DOHH2 (cell line): ENCODE measurements at regions not wholly inside any gene's neighbourhood (a gene's known extent, or its start where the extent isn't known, plus 50 kb on each side); places are given as distances from the start of the nearest gene placed in this dataset.

Experiments
- EZH2phosphoT487 ChIP-seq: fragments of 200-600 bp; sonication (generic); IDR thresholded peaks from 2 replicates; pipeline ENCODE4 v1.6.1; 2017; ENCODE audit warnings: borderline replicate concordance, mild to moderate bottlenecking, antibody characterized with exemption, low read length, moderate library complexity, mixed read lengths
- TF ChIP-seq, protein P1 (sequence below): fragments of 200-600 bp; sonication (generic); IDR thresholded peaks from one replicate; pipeline ENCODE4 v1.5.1; 2014; ENCODE audit warnings: antibody characterized with exemption, mild to moderate bottlenecking, low read depth, low read length; ENCODE audit not compliant: poor library complexity, severe bottlenecking

DNA sequence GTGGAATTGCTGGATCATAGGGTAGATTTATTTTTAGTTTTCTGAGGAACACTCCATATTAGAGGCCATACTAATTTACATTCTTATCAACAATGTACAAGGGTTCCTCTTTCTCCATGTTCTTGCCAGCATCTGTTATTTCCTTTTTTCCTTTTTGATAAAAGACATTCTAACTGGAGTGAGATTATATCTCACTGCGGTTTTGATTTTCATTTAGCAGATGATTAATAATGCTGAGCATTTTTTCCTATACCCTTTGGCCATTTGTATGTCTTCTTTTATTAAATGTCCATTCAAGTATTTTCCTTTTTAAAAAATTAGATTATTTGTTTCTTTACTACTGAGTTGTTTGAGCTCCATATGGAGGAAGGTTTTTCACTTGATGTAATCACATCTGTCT, 1189.5 kb downstream of the ZPLD1 start:
- TF ChIP-seq, protein P1, sequence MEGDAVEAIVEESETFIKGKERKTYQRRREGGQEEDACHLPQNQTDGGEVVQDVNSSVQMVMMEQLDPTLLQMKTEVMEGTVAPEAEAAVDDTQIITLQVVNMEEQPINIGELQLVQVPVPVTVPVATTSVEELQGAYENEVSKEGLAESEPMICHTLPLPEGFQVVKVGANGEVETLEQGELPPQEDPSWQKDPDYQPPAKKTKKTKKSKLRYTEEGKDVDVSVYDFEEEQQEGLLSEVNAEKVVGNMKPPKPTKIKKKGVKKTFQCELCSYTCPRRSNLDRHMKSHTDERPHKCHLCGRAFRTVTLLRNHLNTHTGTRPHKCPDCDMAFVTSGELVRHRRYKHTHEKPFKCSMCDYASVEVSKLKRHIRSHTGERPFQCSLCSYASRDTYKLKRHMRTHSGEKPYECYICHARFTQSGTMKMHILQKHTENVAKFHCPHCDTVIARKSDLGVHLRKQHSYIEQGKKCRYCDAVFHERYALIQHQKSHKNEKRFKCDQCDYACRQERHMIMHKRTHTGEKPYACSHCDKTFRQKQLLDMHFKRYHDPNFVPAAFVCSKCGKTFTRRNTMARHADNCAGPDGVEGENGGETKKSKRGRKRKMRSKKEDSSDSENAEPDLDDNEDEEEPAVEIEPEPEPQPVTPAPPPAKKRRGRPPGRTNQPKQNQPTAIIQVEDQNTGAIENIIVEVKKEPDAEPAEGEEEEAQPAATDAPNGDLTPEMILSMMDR: no peak
- TF ChIP-seq EZH2phosphoT487: no peak
